HG02623 (cell line): ENCODE measurements at regions not wholly inside any gene's neighbourhood (a gene's known extent, or its start where the extent isn't known, plus 50 kb on each side); places are given as distances from the start of the nearest gene placed in this dataset.

Experiments used
- ATAC-seq: cut with Tn5 transposase; IDR thresholded peaks from one replicate; pipeline ENCODE4 v1.9.1; 2021; ENCODE audit warnings: moderate library complexity; ENCODE audit not compliant: unreplicated experiment

DNA sequence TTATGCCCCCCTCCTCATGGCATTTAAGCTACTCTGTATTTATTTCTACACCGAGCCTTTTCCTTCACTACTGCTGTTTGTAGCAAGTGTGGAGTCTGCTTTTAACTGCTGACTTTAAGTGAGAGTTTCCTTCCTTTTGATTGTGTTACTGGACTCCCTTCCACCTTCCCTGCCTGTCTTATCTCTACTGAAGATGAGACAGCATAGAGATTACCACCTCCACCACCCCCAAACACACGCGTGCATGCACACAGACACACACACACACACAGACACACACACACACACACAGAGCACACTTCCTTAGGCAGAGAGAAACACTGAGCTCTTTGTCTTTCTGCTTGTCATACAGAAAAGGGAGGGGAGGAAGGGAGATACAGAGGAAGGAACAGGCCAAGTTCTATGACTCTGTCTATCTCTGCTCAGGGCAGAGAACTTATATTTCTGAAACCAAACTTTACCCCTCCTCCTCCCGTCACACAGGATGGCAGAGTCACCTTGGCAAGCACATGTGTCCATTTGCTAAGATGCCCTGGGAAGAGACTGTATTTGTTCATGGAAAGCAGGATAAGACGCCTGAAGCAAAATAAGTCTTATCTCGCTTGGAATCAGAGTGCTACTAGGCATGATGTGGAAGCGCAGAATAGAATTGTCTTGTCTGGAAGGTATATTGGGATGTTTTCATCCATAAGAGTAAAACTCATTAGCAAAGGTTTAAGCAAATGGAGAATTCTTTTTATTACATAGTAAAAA, 81.8 kb upstream of the CAV2 start:
- no peak for ATAC-seq

DNA sequence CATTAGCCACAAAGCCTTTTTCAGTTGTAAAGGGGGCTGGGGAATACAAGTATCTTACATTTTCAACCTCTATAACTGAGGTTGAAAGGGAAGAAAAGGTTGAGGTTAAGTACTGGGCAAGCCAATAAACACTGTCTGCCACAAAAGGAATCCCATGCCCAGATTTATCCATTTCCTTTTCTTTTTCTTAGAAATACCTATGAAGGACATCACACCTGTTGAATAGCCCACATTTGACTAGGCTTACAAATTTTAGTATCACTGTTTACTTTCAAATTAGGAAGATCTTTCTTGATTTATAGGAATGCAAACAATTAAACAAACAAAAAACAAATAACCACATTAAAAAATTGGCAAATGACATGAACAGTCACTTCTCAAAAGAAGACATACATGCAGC, 81.0 kb upstream of the CAV2 start:
- ATAC-seq = no peak

DNA sequence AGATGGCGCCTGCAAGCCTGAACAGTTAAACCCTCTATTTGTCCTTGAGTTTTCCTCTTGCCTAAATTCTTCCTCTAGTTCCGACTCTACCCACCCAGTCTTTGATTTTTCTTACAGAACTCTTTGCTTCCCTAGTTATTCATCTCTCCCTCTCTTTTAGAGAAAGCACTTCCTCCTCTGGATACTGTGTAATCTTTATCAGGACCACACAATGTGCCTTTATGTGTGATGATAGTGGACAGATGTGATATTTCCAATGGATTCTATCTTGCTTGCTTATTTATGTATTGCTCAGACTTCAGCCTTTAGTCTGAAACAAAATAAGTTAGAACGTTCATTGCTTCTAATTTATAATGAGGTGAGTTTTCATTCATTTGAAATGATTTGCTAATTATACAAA, 79.5 kb upstream of the CAV2 start:
- no peak for ATAC-seq

DNA sequence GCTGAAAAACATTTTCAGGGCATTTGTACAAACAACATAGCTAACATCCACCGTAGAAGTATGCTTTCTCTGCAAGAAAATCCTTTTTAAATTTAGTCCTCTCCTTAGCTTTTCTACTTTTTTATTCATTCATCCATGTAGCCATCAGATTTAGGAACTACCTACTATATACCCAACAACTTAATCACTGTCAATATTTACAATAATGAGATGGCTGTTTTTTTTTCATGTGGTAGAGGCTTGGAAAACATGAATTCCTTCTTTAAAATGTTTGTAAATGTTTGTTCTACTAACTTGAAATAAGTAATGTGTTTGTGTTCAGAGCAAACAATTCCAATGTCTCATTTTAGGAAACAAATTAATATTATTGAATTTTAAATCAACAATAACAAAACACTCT, 78.2 kb upstream of the CAV2 start:
- ATAC-seq = no peak

DNA sequence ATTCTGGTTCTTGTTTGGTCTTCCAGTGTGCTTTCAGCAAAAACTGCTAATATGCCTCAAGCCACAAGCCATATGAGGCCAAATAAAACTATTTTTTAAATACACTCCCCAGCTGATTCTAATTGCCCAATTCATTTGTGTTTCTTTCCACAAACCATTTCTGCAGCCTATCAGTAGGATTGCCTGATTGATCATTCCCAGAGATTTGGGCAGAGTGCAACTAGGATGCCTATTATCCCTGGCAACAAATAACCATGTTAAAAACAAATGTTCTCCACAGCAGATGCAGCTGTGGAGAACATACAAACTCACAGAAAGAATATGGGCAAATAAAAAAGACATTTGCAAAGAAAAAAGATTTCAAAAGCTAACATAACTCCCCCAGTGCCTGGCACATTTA, 76.9 kb upstream of the CAV2 start:
- no peak for ATAC-seq

DNA sequence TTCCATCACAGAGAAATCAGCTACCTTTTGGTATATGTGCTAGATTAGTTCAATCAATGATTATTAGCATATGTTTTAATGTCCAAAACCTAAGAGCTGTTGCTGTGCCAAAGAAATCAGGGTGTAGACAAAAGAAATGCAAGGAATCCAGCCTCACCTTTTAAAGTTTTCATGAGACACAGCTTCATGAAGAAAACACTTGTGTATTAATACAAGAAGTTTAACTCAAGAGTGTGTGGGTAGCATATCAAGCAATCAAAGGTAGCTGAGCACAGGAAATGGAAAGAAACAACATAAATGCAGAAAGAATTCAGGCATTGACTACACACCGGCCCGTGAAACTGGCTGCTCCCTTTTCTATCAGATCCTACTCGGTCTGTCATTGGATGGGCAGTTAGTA, 76.0 kb upstream of the CAV2 start:
- ATAC-seq = no peak

DNA sequence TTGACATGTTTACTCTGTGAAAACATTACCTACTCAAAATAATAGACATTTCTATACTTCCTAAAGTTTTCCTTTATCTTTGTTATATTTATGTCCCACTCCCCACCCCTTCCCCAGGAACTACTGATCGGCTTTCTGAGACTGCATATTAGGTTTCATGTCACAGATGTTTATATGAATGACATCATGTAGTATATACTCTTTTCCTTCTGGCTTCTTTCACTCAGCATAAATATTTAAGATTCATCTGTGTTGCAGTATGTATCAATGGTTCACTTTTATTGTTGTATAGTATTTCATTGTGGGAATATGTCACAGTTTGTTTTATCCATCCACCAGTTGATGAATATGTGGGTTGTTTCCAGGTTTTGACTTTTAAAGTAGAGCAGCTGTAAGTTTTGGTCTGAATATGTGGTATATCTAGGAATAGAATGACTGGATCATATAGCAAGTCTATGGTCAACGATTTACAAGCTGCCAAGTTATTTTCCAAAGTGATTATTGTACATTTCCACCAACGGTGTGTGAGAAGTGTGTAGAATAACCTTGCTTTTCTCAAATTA, 73.8 kb upstream of the CAV2 start:
- no peak for ATAC-seq

DNA sequence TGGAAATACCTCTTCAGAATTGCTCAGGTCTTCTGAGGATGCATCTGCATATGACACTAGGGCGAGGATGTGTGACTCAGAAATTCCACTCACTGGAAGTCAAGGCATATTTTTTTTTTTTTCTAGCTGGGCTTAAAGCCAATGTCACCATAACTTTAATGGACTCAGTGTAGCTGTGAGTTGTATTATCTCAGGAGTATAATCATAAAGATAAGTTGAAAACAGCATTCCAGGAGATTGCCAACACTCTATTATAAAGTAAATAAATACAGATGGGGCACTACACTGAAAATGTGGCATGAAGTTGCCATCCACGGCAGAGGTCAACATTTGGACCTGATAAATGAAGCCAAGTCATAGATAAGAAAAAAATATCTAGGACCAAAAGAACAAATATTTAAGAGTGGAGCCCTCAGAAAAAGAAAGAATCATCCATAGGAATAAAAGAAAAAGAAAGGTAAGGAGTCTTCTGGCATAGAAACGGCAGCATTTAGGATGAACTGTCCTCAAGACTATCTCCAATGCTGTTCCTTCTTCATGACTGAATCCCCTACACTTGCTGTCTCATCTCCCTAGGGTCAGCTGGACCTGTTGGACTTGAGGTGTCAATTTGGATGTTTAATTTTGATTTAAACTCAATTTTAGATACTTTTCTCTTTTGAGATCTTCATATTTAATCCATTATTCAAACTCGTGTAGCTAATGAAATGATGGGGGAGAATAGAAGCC, 72.9 kb upstream of the CAV2 start:
- no peak for ATAC-seq

DNA sequence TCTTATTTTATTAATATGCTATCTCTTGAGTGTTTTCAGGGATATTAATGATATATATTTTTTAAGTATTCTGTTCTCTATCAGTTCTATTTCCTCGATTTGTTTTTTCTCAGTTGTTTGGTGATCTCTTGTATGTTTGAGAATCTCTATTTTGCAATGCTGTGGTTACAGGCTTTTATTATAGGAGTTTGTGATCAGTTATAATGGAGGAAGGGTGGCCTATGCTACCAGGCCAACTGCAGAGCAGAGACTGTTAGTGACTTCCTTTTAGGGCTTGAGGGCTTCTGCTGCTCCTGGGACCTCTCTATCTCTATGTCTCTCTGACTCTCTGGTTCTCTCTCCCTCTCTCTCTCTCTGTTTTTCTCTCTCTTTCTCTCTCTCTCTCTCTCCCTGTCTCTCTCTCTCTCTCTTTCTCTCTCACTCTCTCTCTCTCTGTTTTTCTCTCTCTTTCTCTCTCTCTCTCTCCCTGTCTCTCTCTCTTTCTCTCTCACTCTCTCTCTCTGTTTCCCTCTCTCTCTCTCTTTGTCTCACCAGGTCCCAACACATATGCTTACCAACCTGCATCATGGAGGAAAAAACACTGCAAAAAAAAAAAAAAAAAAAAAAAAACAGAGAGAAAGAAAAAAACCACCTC, 69.4 kb upstream of the CAV2 start:
- ATAC-seq = no peak

DNA sequence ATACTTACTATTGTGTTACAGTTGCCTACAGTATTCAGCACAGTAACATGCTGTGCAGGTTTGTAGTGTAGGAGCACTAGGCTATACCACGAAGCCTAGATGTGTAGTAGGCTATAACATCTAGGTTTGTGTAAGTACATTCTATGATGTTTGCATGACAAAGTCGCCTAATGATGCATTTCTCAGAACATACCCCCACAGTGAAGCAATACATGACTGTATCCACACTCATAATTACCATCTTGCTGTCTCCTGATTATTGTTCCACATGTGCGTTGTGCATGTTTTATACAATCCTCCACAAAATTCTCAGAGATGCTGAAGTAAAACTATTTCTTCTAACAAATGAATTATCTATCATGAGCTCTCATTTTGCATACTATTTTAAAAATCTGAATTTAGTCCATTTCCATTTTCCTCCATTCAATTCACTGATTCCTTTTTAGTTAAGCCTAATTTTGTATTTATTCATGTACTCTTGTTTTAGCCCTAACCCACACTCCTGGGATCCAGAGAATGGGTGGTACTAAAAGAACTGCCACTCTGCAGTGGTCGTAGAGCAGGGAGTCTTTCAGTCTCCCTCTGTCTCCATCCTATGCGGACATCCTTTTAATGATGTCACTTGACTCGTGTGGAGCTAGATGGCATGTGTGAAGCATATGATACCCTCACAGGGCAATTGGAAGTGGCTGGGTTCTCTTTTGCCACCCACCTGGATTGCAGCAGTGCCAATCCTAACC, 67.6 kb upstream of the CAV2 start:
- no peak for ATAC-seq

DNA sequence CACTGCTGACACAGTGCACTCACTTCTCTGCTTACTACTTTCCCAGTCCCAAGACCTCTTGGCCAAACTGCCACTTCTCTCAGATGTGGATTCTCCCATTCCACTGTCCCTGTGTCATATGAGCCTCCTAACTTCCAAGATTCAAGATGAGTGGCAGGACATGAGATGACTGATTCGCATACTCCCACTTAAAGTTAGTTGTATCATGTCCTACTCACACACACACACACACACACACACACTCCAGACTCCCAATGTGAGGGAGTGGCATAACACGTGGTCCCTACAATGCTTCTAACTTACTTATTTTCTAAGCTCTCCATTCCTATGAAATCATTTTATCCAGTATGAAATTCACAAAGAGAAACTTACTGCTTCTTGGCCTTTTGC, 67.0 kb upstream of the CAV2 start:
- ATAC-seq = no peak

DNA sequence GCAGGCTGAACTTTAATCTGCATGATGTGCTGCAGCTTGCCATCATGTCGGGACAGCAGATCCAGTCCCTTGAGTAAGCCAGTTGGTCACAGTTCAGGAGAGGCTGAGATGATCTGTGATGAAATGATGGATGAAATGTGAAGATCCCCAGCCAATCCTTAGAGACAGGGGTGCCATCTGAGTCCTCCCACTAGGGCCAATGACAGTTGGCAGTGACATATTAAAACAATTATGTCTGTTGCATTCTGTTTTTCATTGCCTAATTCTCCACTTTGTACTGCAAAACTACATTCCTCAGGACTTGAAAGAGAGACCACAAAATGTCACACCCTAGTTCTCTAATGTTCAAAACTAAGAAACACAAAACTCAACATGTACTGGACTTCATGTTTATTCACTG, 66.3 kb upstream of the CAV2 start:
- ATAC-seq = no peak

DNA sequence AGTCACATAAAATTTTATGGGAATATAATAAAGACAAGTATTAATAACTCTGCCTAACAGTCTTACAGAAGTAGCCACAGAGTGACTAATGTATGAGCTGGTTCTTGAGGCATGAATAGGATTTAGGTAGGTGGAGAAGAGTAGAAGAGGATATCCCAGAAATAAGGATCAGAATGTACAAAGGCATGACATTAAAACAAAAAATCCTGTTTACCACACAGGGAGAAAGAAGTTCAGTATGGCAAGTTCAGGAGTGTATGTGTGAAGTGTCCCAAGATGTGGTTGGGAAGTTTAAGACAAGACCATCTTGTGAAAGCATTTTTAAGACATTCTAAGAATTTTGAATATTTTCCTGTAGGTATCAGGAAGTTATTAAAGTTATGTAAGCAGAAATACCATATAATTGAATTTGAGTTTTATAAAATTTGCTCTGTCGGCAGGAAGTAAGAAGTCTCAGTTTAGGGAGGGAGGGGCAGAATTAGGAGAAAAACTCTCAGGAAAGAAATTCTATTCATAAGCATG, 64.7 kb upstream of the CAV2 start:
- no peak for ATAC-seq

DNA sequence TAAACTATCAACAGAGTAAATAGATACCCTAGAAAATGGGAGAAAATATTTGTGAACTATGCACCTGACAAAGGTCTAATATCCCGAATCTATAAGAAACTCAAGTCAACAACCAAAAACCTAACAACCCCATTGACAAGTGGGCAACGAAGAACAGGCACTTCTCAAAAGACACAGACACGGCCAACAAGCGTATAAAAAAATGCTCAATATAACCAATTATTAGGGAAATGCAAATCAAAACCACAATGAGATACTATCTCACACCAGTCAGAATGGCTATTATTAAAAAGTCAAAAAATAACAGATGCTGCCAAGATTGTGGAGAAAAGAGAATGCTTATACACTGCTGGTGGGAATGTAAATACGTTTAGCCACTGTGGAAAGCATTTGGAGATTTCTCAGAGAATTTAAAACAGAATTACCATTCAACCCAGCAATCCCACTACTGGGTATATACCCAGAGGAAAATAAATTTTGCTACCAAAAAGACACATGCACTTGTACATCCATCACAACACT, 63.2 kb upstream of the CAV2 start:
- ATAC-seq = no peak

DNA sequence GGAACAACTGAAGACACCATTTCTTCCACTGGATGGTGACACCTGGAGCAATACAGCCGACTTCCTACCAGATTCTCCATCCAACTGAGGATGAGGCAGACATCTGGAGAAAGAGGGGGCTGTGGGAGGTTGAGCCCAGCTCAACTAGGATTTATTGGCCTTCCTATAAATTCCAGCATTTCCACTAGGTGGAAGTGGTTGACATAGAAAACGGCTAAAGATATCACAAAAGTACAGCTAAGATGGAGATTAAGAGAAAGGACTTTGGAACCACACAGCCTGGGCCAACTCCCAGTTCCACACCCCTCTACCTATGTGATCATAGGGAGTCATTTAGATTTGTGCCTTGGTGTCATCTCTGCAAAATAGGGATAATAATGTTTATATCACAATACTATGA, 61.3 kb upstream of the CAV2 start:
- no peak for ATAC-seq

DNA sequence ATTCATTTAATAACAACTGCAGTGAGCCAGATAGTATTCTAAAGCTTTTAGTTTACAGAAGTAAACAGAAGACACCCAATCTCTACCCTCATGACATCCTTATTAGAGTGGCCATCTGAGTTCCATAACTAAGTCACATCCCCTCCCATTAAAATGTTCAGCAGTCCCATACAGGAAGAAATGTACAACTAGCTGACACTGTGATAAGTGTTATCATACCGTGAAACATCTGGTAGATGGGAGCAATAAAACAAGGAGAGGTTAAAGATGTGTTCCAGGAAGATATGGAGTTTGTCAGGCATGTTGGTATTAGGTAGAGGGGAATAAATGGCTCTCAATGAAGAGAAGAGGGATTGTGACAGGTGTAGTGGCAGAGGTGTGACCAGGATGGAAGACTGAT, 60.5 kb upstream of the CAV2 start:
- ATAC-seq = no peak

DNA sequence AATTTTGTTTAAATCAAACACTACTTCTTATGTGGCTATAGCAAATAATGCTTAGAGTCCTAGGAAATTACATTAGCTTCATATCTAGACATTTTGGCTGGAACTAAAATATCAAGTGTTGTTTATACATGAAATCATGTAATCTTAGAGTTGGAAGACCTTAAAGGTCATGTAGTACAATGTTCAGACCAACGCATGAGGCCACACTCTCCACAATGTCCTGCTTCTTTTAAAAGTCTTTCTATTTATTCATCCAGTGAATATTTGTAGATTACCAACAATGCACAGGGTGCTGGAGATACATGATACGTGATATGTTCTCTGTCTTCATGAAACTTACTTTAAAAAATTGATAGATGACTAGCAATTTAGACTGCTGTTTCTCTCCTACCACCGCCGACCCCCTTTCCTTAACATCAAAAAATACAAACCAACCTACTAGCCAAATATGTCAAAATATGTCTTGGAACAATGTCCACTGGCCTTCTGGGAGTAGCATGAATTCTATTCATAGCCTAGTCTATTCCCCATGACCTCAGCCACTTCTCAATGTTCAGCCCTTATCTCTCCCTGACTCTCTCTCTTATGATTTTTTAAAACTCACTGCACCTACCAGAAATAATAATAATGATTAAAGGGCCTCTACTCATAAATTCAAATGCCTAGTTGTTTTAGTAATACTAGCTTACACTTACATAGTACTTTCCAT, 59.5 kb upstream of the CAV2 start:
- no peak for ATAC-seq

DNA sequence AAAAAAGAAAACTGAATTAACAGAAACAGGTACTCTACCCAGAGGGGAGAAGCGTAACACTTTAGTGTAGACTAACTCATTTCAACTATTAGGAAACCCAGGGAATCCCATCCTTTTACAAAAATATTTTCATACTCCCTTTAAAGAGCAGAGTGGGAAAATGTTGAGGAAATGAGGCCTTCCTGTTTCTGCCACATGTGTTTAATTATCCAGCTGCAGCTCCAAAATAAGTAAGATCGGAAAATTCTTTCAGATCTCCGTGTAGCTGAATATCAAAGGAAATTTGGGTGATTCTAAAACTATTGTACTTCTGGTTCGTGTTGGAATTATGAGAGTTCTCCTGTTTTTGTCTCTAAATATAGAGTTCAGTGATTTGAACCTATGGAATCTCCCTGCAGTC, 58.0 kb upstream of the CAV2 start:
- no peak for ATAC-seq

DNA sequence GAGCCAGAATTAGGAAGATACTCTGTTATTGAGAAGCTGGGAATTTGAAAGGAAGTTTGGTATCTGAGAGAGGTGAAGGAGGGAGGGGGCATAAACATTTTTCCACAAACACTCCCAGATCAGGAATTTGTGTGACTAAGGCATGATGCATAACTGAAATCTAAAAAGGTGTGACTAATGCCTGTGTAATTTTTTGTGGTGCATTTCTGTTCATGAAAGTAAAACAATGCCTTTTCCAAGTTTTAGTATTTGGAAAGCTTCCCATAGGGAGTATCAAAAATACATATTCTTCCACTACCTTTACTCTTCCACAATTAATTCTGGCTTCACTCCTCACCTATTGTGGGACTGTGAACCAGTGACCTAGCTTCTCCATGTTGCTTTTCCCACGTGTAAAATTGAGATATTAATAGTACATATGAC, 56.4 kb upstream of the CAV2 start:
- ATAC-seq = no peak

DNA sequence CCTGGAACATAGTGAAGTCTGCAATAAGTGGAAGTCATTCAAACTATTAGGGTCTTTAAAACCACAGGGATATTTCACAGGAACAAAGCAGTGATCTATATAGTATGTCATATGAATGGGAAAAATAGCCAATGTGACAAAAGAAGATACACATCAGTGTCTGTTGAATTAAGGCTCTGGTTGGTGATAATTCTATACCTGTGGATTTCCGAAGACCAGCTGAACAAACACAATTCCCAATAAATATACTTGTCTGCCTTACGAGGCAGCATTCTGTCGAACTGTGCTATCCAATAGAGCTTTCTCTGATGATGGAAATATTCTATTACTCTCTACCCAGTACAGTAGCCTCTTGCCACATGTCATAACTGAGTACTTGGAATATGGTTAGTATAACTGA, 55.9 kb upstream of the CAV2 start:
- ATAC-seq = no peak
